H9 (cell line): ENCODE measurements at regions not wholly inside any gene's neighbourhood (a gene's known extent, or its start where the extent isn't known, plus 50 kb on each side); places are given as distances from the start of the nearest gene placed in this dataset.

Experiments
- DNase-seq: peaks from one replicate; pipeline ENCODE4 v3.0.0-alpha.2; 2017
- H2AFZ ChIP-seq: one replicate; pipeline ENCODE4 v1.6.1; 2013; ENCODE audit warnings: mild to moderate bottlenecking, low read length, control low read depth, moderate library complexity
- H2AK5ac ChIP-seq: 2 replicates; pipeline ENCODE4 v1.6.1; 2013; ENCODE audit warnings: low read length, control low read depth, mixed read lengths; ENCODE audit not compliant: insufficient read length
- H2BK120ac ChIP-seq: one replicate; pipeline ENCODE4 v1.6.1; 2013; ENCODE audit warnings: low read depth, mild to moderate bottlenecking, low read length, control low read depth, inconsistent platforms; ENCODE audit not compliant: poor library complexity, severe bottlenecking
- H2BK12ac ChIP-seq: 2 replicates; pipeline ENCODE4 v1.6.1; 2013; ENCODE audit warnings: low read length, control low read depth, mixed read lengths, low read depth; ENCODE audit not compliant: insufficient read length
- H2BK15ac ChIP-seq: 2 replicates; pipeline ENCODE4 v1.6.1; 2013; ENCODE audit warnings: low read depth, low read length, control low read depth
- H2BK20ac ChIP-seq: one replicate; pipeline ENCODE4 v1.6.1; 2013; ENCODE audit warnings: low read depth, mild to moderate bottlenecking, low read length, control low read depth, inconsistent platforms; ENCODE audit not compliant: poor library complexity, severe bottlenecking
- H2BK5ac ChIP-seq: 2 replicates; pipeline ENCODE4 v1.6.1; 2013; ENCODE audit warnings: low read length, control low read depth, mixed read lengths; ENCODE audit not compliant: insufficient read length
- H3K14ac ChIP-seq: 2 replicates; pipeline ENCODE4 v1.6.1; 2013; ENCODE audit warnings: low read length, control low read depth; ENCODE audit not compliant: insufficient read depth
- H3K18ac ChIP-seq: 2 replicates; pipeline ENCODE4 v1.6.1; 2013; ENCODE audit warnings: low read depth, mild to moderate bottlenecking, mixed read lengths, low read length, control low read depth; ENCODE audit not compliant: insufficient read length
- H3K23ac ChIP-seq: 2 replicates; pipeline ENCODE4 v1.6.1; 2013; ENCODE audit warnings: low read length, control low read depth, mixed read lengths, low read depth; ENCODE audit not compliant: insufficient read length
- H3K23me2 ChIP-seq: 2 replicates; pipeline ENCODE4 v1.6.1; 2013; ENCODE audit warnings: low read depth, mild to moderate bottlenecking, mixed read lengths, low read length, control low read depth; ENCODE audit not compliant: insufficient read length, poor library complexity, severe bottlenecking
- H3K27ac ChIP-seq: 2 replicates; pipeline ENCODE4 v1.5.1; 2013; ENCODE audit warnings: low read length, control low read depth, mixed read lengths, low read depth; ENCODE audit not compliant: insufficient read length
- H3K27me3 ChIP-seq: 2 replicates; pipeline ENCODE4 v1.6.1; 2013; ENCODE audit warnings: low read length, control low read depth, inconsistent platforms; ENCODE audit not compliant: insufficient read depth
- H3K4ac ChIP-seq: 2 replicates; pipeline ENCODE4 v1.6.1; 2013; ENCODE audit warnings: low read depth, mild to moderate bottlenecking, control low read depth, inconsistent platforms, low read length, moderate library complexity
- H3K4me1 ChIP-seq: 2 replicates; pipeline ENCODE4 v1.6.1; 2013; ENCODE audit warnings: low read length, control low read depth, inconsistent platforms; ENCODE audit not compliant: insufficient read depth
- H3K4me2 ChIP-seq: 2 replicates; pipeline ENCODE4 v1.6.1; 2013; ENCODE audit warnings: low read length, control low read depth, mixed read lengths; ENCODE audit not compliant: insufficient read length, insufficient read depth
- H3K56ac ChIP-seq: 2 replicates; pipeline ENCODE4 v1.6.1; 2013; ENCODE audit warnings: low read depth, mild to moderate bottlenecking, mixed read lengths, low read length, control low read depth; ENCODE audit not compliant: insufficient read length
- H3K79me1 ChIP-seq: 2 replicates; pipeline ENCODE4 v1.6.1; 2013; ENCODE audit warnings: low read depth, mild to moderate bottlenecking, moderate library complexity, low read length, control low read depth, inconsistent platforms; ENCODE audit not compliant: insufficient read depth, poor library complexity, severe bottlenecking
- H3K79me2 ChIP-seq: 2 replicates; pipeline ENCODE4 v1.6.1; 2013; ENCODE audit warnings: low read length, control low read depth, inconsistent platforms; ENCODE audit not compliant: insufficient read depth
- H3K9ac ChIP-seq: 2 replicates; pipeline ENCODE4 v1.6.1; 2013; ENCODE audit warnings: low read length, control low read depth, mixed read lengths; ENCODE audit not compliant: insufficient read length; ENCODE audit errors: extremely low read depth
- H3K9me3 ChIP-seq: one replicate; pipeline ENCODE4 v1.6.1; 2013; ENCODE audit warnings: low read depth, low read length, inconsistent platforms; ENCODE audit not compliant: control insufficient read depth
- H3T11ph ChIP-seq: one replicate; pipeline ENCODE4 v1.6.1; 2013; ENCODE audit warnings: mild to moderate bottlenecking, low read length, control low read depth, inconsistent platforms
- H4K20me1 ChIP-seq: one replicate; pipeline ENCODE4 v1.6.1; 2013; ENCODE audit not compliant: control insufficient read depth, insufficient read length, insufficient read depth
- H4K5ac ChIP-seq: 2 replicates; pipeline ENCODE4 v1.6.1; 2013; ENCODE audit warnings: low read depth, mild to moderate bottlenecking, mixed read lengths, low read length, control low read depth; ENCODE audit not compliant: insufficient read length
- H4K8ac ChIP-seq: replicated peaks from 2 replicates; pipeline ENCODE4 v1.6.1; 2013; ENCODE audit warnings: low read length, control low read depth, mixed read lengths, low read depth; ENCODE audit not compliant: insufficient read length
- H4K91ac ChIP-seq: 2 replicates; pipeline ENCODE4 v1.6.1; 2013; ENCODE audit warnings: low read depth, mild to moderate bottlenecking, moderate library complexity, mixed read lengths, low read length, control low read depth; ENCODE audit not compliant: insufficient read length
- H3K27ac Mint-ChIP-seq, 3 experiments: 2 replicates in 2 of 3; 3 replicates in 1 of 3; pipeline ENCODE4 v1.8.0; 2020 to 2021; ENCODE audit warnings: mixed read lengths in 3 of 3, mild to moderate bottlenecking in 1 of 3, moderate library complexity in 1 of 3
- H3K27me3 Mint-ChIP-seq: 2 replicates; pipeline ENCODE4 v1.8.0; 2021; ENCODE audit warnings: low read depth, mild to moderate bottlenecking, moderate library complexity, mixed read lengths
- H3K36me3 Mint-ChIP-seq, 3 experiments: 2 replicates in 2 of 3; 3 replicates in 1 of 3; pipeline ENCODE4 v1.8.0; 2020 to 2021; ENCODE audit warnings: low read depth in 3 of 3, mixed read lengths in 3 of 3; ENCODE audit not compliant: insufficient read depth in 1 of 3
- H3K4me1 Mint-ChIP-seq, 2 experiments: 2 replicates each; pipeline ENCODE4 v1.8.0; 2020; ENCODE audit warnings: mixed read lengths in 2 of 2
- H3K4me3 Mint-ChIP-seq, 2 experiments: 2 replicates in 1 of 2; 3 replicates in 1 of 2; pipeline ENCODE4 v1.8.0; 2020 to 2021; ENCODE audit warnings: mild to moderate bottlenecking in 2 of 2, mixed read lengths in 2 of 2, moderate library complexity in 1 of 2
- H3K9me3 Mint-ChIP-seq, 2 experiments: 2 replicates in 1 of 2; 3 replicates in 1 of 2; pipeline ENCODE4 v1.8.0; 2020; ENCODE audit warnings: mild to moderate bottlenecking in 2 of 2, mixed read lengths in 2 of 2, moderate library complexity in 1 of 2
- WGBS: extraction: QIAGEN DNeasy Blood & Tissue Kit; methylation state at CpG from one replicate; pipeline ENCODE4 v1.1.7; 2013; ENCODE audit warnings: missing lambda C conversion rate, low lambda C conversion rate, mixed read lengths; ENCODE audit not compliant: insufficient read length; ENCODE audit errors: extremely low coverage; 5-methylcytosine and 5-hydroxymethylcytosine counted together
- TF ChIP-seq, protein P1 (sequence below): fragments of 200-600 bp; sonication (generic); conservative IDR thresholded peaks from 3 replicates; pipeline ENCODE4 v1.8.0; 2021; ENCODE audit warnings: antibody characterized with exemption, mild to moderate bottlenecking

- Histone ChIP-seq H3T11ph (no peak overlapping the region), H3K23me2 (no peaks in the 10 kb centered on the region), H3K9ac (peak overlapping the region; percentile 18), H3K4ac (no peak overlapping the region), H3K79me2 (no peaks in the 10 kb centered on the region), H3K27ac (no peak overlapping the region), H3K18ac (peak overlapping the region; percentile 74), H3K23ac (no peak overlapping the region), H2BK120ac (no peak overlapping the region), H4K8ac (no peak overlapping the region), H4K20me1 (no peaks in the 10 kb centered on the region), H2BK20ac (no peak overlapping the region), H3K79me1 (no peaks in the 10 kb centered on the region), H3K9me3 (no peaks in the 10 kb centered on the region), H2AK5ac (no peak overlapping the region), H2BK12ac (no peak overlapping the region), H2BK15ac (no peak overlapping the region), H3K56ac (no peak overlapping the region), H3K4me2 (peak overlapping the region; percentile 66), H4K91ac (no peak overlapping the region), H2BK5ac (no peak overlapping the region), H2AFZ (peak overlapping the region; percentile 83), H4K5ac (no peak overlapping the region), H3K14ac (no peak overlapping the region), H3K4me1 (0 out of 2 replicates have a peak, but pooled peaks cover 2% of the 10 kb centered on the region), H3K27me3 (no peaks in the 10 kb centered on the region)
- H3K27ac Mint-ChIP-seq = peak overlapping the region; percentile 96 to 98 (median 97)
- peak overlapping the region; percentile 76 to 80 for H3K4me3 Mint-ChIP-seq
- H3K4me1 Mint-ChIP-seq = peaks cover 29 to 31% of the 10 kb centered on the region in 2 experiments
- H3K27me3 Mint-ChIP-seq = no peaks in the 10 kb centered on the region
- H3K36me3 Mint-ChIP-seq = peaks cover 0 to 4% (median 3%) of the 10 kb centered on the region in 3 experiments; a peak in 3 of 7 replicates
- no peaks in the 10 kb centered on the region for H3K9me3 Mint-ChIP-seq
- TF ChIP-seq, protein P1, sequence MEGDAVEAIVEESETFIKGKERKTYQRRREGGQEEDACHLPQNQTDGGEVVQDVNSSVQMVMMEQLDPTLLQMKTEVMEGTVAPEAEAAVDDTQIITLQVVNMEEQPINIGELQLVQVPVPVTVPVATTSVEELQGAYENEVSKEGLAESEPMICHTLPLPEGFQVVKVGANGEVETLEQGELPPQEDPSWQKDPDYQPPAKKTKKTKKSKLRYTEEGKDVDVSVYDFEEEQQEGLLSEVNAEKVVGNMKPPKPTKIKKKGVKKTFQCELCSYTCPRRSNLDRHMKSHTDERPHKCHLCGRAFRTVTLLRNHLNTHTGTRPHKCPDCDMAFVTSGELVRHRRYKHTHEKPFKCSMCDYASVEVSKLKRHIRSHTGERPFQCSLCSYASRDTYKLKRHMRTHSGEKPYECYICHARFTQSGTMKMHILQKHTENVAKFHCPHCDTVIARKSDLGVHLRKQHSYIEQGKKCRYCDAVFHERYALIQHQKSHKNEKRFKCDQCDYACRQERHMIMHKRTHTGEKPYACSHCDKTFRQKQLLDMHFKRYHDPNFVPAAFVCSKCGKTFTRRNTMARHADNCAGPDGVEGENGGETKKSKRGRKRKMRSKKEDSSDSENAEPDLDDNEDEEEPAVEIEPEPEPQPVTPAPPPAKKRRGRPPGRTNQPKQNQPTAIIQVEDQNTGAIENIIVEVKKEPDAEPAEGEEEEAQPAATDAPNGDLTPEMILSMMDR = no peak
- peak; percentile 76 for DNase-seq
- WGBS = no CpG with 5 or more reads among the region's 6 CpGs
Measured at GRCh38 chr3:159732172-159733111, 256.2 kb upstream of the IL12A start.
